ENCODE measurements at regions not wholly inside any gene's neighbourhood (a gene's known extent, or its start where the extent isn't known, plus 50 kb on each side); places are given as distances from the start of the nearest gene placed in this dataset.

GRCh38 chr12:116498471-116498870 is 60.7 kb upstream of the MAP1LC3B2 start:
- no peak for DNase-seq

GRCh38 chr12:116502141-116502725 is 56.9 kb upstream of the MAP1LC3B2 start:
- no peak for DNase-seq

- DNase-seq = no peak
Measured at GRCh38 chr12:116502989-116503496, 56.1 kb upstream of the MAP1LC3B2 start.

- no peak for DNase-seq
Measured at GRCh38 chr12:116504438-116504837, 54.7 kb upstream of the MAP1LC3B2 start.

- DNase-seq = no peak
Measured at GRCh38 chr12:116506697-116507064, 52.5 kb upstream of the MAP1LC3B2 start.

- DNase-seq = no peak
Measured at GRCh38 chr12:116508145-116509121, 50.7 kb upstream of the MAP1LC3B2 start.

Measured in GF-D8 (cell line).